HG03060 (cell line): ENCODE measurements at regions not wholly inside any gene's neighbourhood (a gene's known extent, or its start where the extent isn't known, plus 50 kb on each side); places are given as distances from the start of the nearest gene placed in this dataset.
"Not testable (repeated sequence)": the region's sequence is repeated elsewhere in the genome, so short reads cannot be mapped to it uniquely, and the experiment has no call there.

Source experiments
- ATAC-seq: cut with Tn5 transposase; IDR thresholded peaks from one replicate; pipeline ENCODE4 v1.9.1; 2021; ENCODE audit warnings: low read depth, moderate number of reproducible peaks; ENCODE audit not compliant: unreplicated experiment

DNA sequence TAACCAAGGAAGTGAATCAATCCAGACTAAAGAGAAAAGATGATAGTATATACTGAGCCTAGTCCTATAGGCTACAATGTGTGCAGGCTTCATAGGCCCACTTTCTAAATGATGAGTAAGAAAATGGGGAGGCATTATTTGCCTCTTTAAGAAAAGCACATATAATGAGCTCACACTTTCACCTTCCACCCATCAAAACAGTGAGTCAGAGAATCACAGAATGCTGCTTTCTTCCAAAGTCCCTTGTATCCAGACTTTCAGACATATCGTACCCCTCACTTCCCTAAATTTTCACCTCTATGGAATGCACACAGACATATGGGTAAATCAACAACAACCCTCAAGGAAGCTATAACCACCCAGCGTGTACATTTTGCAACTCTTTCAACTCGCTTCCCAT, 286.4 kb upstream of the PRKD1 start:
- no peak for ATAC-seq

DNA sequence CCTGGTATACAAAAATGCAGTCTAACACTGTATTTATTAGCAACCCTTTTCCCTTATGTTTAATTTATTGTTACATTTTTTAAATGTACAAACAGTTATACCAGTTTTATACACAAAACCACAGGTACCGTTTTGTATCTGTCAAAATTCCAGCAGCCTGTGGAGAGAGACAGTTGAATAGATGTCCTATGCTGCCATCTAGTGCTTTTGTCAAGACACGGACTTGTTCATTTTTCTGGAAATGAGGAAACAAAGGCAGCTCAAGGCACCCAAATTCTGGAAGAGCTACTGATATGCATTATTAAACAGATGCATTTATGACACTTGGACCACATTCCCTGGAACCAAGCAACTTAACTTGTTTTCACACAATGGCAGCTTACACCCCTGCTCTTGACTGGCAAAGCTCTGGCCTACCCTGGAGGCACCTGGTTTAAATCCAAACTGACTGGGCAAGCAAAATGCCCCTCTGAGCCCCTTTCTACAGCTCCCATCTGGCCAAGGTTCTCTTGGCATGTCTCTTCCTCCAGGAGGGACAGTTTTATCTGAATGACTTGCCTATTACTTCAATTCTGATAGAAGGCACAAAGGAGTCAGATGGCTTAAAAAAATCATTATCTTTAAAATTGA, 286.9 kb upstream of the PRKD1 start:
- no peak for ATAC-seq

DNA sequence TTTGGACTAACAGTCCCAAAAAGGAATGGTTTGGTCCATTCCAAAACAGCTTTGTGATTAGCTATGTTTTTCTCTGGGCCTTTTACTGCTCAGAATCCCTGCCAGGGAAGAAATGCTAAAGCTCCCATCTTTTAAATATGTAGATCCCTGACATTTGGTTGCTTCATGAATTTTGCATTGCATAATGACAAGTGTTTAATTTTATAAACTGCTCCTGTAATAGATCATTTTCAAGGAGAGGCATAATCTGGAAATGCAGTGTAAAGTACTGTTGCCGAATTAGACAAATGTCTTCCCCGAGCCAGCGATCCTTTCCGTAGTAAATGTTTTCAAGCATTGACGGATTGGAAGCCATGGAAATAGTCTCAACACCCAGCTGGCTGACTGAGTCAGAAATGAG, 291.3 kb upstream of the PRKD1 start:
- ATAC-seq, result no peak

DNA sequence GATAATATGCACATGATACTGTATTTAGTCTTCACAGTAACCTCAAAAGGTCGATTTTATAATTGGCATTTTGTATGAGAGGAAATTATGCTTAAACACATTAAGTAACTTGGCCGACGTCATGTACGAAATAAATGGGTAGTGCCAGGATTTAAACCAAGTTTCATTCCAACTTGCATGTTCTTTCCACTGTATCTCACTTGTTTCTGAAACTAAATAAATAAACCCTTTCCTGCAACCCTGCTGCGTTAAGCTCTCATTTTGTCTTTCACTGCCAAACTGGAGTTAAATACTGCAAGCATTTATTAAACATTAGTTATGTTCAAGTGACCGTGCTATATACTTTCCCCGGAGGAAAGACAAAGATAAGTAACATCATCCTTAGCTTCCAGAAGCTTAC, 293.9 kb upstream of the PRKD1 start:
- ATAC-seq, result no peak

DNA sequence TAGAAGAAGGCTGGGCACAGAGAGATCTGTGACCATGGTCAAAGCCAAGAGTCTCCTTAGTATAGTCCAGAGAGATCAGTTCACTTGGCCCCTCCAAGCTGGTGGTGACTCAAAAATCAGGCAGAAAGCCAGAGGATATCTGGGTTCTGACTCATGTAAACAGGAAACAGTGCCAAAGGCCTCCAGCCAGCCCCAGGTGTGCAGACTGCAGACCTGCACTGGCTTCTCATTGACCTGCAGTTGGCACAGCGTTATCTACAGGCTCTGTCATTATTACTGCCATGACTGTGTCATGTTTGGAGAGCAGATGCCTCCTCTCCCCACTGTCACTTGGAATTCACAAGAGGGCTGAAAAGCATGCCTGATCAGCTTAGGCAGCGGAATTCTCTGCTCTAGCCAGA, 295.7 kb upstream of the PRKD1 start:
- no peak for ATAC-seq

DNA sequence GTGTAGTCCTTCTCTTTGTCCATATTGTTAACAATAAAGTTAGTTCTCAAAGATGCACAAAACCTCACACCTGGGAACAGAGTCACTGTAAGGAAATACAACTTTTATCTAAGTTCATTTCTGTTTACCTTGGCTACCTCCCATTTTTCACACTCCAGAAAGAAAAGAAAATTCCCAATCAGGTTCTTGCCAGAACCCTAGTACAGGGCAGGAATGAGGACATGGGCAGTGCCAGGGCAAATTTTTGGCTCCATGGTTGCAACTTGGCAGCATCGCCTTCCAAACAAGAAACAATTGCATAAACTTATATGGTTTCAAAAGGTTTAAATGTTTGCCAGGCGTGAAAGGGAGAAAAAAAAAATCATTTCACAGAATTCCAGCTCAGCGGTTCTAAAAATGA, 296.3 kb upstream of the PRKD1 start:
- no peak for ATAC-seq

DNA sequence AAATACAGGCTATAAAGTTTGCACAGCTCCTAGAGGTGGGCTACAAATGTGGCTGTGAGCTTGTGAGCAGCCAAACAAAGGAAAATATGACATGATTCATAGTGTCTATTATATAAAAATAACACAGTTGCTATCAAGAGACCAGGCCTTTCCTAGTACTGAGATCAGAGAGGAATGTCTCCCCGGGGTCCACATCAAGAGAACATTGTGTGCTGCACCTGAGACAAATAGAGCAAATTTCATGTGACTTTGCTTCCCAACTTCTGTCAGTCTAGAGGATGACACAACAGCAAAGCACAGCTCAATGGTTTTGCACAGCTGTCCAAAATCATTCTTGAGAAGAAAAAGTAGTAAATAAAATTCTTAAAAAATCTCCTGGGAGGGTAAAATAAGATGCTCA, 297.5 kb upstream of the PRKD1 start:
- ATAC-seq, result no peak

DNA sequence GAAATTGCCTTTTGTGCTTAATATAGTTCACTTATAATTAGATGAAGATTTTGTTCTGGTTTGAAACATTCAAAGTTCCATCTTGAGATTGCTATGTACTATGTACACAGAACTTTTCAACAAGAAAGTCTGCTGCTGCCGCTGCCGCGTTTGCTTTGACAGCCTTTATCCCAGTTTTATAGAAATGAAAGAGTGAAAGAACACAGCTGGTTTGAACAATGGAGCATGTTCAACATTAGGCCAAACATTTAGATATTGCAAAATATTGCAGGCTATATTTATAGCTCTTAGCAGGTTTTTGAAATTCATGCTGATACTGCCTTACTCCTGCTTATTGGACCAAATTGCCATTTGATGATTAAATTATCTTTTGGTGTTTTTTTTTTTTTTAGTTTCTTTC, 299.8 kb upstream of the PRKD1 start:
- ATAC-seq, result no peak

DNA sequence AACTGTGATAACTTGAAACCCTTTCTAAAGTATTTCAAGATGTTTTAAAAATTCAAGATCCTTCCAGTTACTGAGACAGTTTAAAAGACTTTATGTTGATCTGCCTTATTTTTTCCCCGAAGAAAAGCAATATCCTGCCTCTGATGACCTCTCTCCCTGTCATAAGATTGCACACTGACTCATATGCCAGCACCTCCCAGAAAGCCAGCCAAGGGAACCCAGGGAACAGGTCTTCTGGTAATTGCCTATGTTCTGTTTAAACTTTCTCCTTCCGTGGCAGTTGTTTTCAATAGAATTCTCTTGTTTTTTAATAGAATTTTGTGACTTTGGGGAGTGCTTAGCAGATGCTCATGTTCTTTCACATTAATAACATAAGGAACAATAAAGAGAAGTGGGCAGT, 300.2 kb upstream of the PRKD1 start:
- ATAC-seq, result no peak

DNA sequence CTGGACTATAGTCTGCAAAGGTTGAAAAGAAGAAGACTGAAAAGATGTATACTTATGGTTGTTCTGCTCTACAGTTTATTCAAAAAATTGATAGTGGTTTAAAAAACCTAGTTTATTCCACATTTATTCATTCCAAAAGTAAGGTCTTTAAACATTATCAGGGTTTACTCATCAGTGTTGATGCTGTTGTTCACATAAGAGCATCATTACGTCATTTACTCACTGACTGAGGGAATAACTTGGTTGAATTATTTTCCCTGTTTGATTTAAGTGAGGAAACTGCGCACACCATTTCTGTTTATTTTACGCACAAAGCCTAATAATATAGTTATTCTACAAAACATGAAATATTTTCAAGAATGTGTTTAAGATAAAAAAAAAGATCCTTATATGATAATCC, 303.1 kb upstream of the PRKD1 start:
- no peak for ATAC-seq

DNA sequence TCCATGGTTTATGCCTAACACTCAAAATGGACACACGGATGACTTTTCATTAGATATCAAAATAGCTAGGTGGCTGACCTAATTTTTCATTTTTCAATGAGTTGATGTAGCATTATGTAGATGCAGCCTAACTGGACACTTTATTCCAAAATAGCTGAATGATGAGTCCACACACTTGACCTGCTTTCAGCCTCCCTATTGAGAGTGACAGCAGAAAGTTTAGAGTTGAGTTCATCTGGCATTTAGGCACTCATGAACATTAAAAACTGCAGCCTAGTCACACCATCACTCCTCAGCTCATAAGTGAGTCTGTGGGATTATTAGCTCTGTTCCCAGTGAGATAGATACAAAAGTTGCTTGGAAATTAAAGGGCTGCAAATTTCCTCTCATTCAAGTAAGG, 307.3 kb upstream of the PRKD1 start:
- ATAC-seq, result no peak

DNA sequence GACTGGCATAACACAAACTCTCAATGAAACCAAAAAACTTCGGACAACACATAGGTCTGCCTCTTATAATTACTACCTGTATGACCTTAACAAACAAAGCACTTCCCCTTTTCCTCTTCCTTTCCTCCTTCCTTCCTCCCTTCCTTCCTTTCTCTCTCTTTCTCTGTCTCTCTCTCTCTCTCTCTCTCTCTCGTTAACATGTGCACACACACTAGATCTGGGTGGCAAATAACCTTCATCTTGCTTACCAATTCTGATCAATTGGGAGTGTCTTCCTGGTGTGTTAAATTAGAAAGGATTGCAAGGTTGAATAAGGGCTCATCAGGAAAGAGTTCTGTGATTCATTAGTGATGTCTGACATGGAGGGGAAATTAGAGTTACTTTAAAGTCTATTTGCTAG, 307.8 kb upstream of the PRKD1 start:
- ATAC-seq, result no peak

DNA sequence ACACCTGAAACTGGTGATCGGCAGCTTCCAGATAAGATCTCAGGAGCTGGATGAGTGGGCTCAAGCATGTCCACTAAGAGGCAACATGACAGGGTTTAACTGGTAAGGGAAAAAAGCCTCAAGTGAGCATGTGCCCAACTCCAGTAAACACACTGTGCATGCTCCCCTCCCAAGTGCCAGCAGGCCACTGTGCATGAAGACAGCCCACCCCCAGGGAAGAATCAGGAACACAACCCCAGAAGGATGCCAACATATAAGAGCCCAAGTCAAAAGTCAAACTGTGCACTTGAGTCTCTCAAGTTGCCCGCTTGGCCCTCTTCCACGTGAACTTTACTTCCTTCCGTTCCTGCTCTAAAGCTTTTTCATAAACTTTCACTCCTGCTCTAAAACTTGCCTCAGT, 311.3 kb upstream of the PRKD1 start:
- ATAC-seq, result no peak

DNA sequence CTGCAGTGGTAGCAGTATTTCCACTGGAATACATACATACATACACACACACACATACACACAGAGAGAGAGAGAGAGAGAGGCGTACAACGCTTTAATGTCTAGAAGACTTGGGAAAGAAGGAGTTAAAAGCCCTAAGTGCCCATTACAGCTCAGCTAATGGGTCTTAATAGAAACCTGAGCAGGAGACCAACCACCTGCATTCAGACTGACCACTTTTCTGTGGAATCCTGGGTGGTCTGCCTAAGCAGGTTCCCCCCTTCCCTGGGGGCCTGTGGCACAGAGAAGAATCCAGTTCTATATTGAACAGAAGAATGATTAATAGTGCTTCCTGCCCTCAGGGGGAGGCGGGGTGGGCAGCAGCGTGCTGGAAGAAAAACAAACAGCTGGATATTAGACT, 312.4 kb upstream of the PRKD1 start:
- ATAC-seq, result no peak

DNA sequence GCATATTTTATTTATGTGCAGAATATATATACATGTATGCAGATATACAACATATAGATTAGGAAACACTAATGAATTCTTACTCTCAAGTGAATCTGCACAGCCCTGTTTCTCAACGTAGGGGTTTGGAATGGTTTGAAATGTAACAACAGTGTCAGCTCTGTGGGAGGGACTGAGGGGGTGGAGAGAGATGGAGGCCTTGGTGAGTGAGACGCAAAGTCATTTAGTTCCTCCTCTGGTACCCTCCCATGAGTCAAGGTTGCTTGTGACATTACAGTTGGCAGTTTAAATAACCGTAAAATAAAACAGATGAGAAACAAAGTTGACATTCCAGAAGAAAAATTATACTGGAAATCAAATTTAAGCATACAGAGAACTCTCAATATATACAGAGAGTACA, 313.0 kb upstream of the PRKD1 start:
- no peak for ATAC-seq

DNA sequence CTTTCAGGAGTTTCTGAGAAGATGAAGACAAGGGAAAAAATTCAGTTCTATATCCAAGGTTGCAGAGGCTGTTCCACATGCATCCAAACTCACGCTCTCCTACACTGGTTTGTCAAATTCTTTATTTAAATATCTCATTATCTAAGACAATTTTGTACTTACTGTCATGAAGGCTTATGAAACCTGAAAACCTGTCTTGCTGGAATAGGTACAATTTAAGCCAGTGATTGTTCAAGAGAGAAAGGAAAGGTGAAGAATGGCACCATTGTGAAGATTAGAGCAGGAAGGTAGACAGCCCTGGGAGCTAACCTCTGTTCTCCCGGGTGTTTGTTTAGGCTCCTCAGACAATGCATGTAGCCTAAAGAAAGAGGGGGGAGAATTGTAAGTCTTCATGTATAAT, 315.1 kb upstream of the PRKD1 start:
- no peak for ATAC-seq

DNA sequence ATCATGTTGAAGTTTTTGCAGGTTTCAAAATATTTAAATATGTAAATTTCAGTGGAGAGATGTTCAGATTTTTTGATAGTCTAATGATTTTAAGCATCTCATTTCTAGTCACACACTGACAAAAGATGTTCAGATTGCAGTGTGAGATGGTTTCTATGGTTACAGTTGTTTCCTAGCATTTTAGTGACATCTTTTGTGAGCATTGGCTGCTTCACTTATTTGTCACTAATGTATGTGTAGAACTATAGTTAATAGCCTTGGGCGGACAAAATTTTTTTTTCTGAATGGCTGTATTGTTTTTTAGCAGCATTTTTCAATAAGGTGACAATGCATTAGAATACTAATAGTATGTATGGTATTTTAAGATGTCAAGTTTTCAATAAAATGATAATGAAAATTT, 315.6 kb upstream of the PRKD1 start:
- ATAC-seq, result no peak

DNA sequence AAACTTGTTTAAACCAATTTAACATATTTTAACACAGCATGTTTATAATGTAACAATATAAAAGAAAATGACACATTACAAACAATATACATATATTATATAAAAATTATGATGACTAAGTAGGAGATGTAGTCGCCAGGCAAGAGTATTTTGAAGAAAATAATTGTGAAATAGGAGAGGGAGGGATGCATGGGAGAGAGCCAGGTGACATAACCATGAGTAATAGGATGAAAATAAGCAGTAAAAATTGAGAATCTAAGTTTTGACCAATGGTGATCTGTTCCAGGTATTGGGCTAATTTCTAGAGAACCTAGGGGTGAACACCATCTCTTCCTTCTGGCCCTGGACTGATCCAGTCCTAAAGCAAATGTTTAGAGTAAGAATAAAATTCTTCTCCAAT, 315.2 kb upstream of the G2E3 start:
- no peak for ATAC-seq

DNA sequence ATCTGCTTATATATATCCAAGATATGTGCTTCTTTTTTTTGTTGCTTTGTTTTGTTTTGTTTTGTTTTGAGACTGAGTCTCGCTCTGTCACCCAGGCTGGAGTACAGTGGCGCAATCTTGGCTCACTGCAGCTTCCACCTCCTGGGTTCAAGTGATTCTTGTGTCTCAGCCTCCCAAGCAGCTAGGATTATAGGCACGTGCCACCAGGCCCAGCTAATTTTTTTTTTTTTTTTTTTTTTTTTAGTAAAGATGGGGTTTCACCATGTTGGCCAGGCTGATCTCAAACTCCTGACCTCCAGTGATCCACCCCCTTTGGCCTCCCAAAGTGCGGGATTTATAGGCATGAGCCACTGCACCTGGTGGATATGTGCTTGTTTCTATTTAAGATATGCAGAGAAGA, 314.6 kb upstream of the G2E3 start:
- not testable (repeated sequence) for ATAC-seq

DNA sequence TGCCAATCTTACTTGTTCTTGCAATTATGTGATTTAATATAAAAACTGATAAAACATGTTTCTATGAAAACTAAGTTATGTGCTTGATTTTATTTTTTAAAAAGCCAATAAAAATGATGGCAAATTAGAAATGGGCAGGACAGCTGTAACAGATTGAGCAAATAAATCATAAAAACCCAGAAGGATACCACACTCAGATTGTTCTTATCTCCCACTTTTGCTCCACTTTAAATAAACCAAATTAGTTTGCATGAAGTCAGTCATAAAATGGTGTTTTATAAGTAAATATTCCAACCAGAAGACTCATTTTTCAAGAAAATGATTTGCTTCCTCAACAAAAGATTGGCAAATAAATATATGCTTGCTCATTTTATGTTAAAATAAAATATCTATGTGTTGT, 307.9 kb upstream of the G2E3 start:
- no peak for ATAC-seq

DNA sequence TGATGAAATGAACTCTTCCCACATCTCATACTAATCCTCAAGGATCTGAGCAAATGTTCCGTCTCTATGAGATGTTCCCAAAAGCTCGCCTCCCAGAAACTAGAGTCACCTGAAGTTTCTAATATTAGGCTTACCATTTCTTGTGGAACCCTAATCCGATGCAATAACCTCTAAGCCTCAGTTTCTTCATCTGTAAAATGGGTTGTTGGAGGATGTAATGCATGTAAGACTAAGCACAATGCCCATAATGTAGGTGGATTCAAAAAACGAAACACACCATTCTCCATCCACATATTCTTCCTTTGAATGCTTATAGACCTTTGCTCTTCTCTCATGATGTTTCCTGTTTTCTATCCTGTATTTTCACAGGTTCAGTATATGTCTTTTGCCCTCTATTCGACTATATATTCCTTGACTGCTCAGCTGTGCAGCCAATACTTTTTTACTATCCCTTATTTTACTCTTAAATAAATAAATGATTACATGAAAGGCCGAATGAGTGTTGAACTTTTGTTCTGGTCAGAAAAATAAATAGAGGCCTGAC, 307.3 kb upstream of the G2E3 start:
- ATAC-seq, result no peak

DNA sequence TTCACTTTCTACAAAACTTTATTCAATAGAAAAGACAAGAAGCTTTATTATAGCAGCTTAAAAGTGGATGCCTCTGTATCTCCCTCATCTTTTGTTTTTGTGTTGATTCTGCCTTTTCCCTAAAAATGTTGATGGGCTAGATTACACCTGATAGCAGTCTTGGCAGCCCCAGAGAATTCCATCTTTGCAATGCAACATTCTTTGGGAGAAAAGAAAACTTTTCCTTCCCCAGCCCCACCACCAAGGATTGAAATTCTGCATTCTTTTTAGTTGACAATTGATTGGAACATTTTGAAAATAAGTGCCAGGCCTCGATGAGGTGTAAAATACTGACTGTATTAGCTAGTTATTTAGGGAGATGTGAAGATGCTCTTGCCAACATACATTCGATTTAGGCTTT, 306.8 kb upstream of the G2E3 start:
- ATAC-seq, result no peak
